Spleen (tissue), 7 donors: ENCODE measurements at regions not wholly inside any gene's neighbourhood (a gene's known extent, or its start where the extent isn't known, plus 50 kb on each side); places are given as distances from the start of the nearest gene placed in this dataset.

ENCODE experiments used
- POLR2A ChIP-seq, 3 donors: fragments of 450-650 bp; IDR thresholded peaks; one replicate each; pipeline ENCODE4 v1.5.1; 2017; ENCODE audit warnings: antibody characterized with exemption in 3 of 3, mild to moderate bottlenecking in 1 of 3
- POLR2AphosphoS5 ChIP-seq, 3 donors: sonication (generic); formaldehyde crosslinking; IDR thresholded peaks; one replicate each; pipeline ENCODE4 v1.5.1; 2017; ENCODE audit warnings: antibody characterized with exemption in 3 of 3
- TF ChIP-seq, protein P1 (sequence below), 11 experiments: fragments of 200-600 bp in 7 of 11; fragments of 450-650 bp in 4 of 11; sonication (generic) in 4 of 11; IDR thresholded peaks in 8 of 11; conservative IDR thresholded peaks in 3 of 11; 1 replicate in 7 of 11; 2 replicates in 4 of 11; pipeline versions ENCODE4 v1.4.0 to v1.8.0; 2016 to 2021; ENCODE audit warnings: antibody characterized with exemption in 11 of 11, inconsistent platforms in 4 of 11, mild to moderate bottlenecking in 1 of 11
- donor health status: DM: no; HTN: no; CAD: no; lungs with moderate emphysema.
- donor health status: DM: no; HTN: no; CAD: no.
- donor health status: DM: no; HTN: no; CAD: no.

DNA sequence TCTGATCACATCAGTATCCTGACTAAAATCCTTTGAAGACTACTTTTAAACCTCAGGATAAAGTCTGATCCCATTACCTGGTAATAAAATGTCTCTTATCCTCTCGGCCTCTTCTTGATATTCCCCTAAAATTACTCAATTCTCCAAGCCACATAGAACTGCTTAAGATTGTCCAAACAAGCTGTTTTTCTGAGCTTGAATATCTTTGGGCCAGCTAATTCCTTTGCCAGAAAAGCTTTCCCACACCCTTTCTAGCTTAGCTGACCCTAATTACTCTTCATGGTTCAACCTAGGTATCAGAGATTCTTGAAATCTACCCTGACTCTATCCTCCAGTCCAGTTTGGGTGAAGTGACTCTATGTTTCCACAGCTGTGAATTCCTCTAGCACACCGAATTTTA lies 328.6 kb downstream of the CRPPA start:
- no peak for TF ChIP-seq POLR2AphosphoS5 (IDR thresholded peaks at IDR 0.05)
- TF ChIP-seq, protein P1, sequence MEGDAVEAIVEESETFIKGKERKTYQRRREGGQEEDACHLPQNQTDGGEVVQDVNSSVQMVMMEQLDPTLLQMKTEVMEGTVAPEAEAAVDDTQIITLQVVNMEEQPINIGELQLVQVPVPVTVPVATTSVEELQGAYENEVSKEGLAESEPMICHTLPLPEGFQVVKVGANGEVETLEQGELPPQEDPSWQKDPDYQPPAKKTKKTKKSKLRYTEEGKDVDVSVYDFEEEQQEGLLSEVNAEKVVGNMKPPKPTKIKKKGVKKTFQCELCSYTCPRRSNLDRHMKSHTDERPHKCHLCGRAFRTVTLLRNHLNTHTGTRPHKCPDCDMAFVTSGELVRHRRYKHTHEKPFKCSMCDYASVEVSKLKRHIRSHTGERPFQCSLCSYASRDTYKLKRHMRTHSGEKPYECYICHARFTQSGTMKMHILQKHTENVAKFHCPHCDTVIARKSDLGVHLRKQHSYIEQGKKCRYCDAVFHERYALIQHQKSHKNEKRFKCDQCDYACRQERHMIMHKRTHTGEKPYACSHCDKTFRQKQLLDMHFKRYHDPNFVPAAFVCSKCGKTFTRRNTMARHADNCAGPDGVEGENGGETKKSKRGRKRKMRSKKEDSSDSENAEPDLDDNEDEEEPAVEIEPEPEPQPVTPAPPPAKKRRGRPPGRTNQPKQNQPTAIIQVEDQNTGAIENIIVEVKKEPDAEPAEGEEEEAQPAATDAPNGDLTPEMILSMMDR (IDR thresholded peaks at IDR 0.05 in 8 of 11, conservative IDR thresholded peaks at IDR 0.05 in 3 of 11): no peak
- no peak for TF ChIP-seq POLR2A (IDR thresholded peaks at IDR 0.05)
